ENCODE measurements at regions not wholly inside any gene's neighbourhood (a gene's known extent, or its start where the extent isn't known, plus 50 kb on each side); places are given as distances from the start of the nearest gene placed in this dataset.

DNA sequence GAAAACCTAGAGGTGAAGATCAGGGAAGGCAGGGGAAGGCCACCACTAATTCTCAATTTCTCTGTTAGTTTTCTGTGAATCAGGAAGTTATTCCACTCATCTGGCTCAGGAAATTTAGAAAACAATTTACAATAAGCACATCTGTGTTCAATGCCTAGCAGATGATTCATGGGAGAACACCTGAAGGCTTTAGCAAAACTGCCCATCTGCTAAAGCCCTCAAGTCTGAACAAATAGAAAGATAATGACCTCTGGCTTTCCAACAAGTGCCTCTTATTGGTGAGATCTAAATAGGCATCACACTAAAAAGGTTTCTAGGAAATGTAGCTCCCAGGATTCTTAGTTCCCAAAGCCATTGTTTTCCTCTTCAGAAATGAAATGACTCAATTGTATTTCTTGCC, 122.1 kb upstream of the GNPDA2 start:
- intact Hi-C loops (cut with micrococcal nuclease; ENCODE audit: unreplicated experiment) (no loop called here), in situ Hi-C loops (cut with MboI) (no loop called here)
- Histone ChIP-seq H3K4me1 (ENCODE audit: control insufficient read depth, insufficient read depth, low read length) (no peaks in the 10 kb centered on the region), H3K36me3 (ENCODE audit: control insufficient read depth in 2 of 2, insufficient read depth in 2 of 2, low read length in 1 of 2) (no peaks in the 10 kb centered on the region), H3K4me2 (ENCODE audit: control insufficient read depth, insufficient read depth) (no peak overlapping the region), H3K79me2 (ENCODE audit: control insufficient read depth, insufficient read depth, low read length) (no peaks in the 10 kb centered on the region), H4K20me1 (ENCODE audit: control insufficient read depth, insufficient read depth) (no peaks in the 10 kb centered on the region), H2AFZ (ENCODE audit: control insufficient read depth, low read depth, low read length) (no peak overlapping the region), H3K9me3 (replicated peaks; ENCODE audit: control insufficient read depth, insufficient read depth, low read length) (no peaks in the 10 kb centered on the region), H3K9ac (ENCODE audit: control insufficient read depth, insufficient read depth, low read length) (no peak overlapping the region), H3K4me3 (no peak overlapping the region), H3K27me3 (replicated peaks in 1 of 2; ENCODE audit: control insufficient read depth in 2 of 2, insufficient read depth in 2 of 2, low read length in 1 of 2) (no peaks in the 10 kb centered on the region), H3K27ac (ENCODE audit: control insufficient read depth, insufficient read depth) (no peak overlapping the region)
- ChIA-PET RAD21 (ENCODE audit: unreplicated experiment) (no interaction called here), POLR2A (no interaction called here), SMC1A (ENCODE audit: uncharacterized antibody, unreplicated experiment) (no interaction called here), CTCF (no interaction called here)
- ATAC-seq (no peak), FAIRE-seq (no peak), DNase-seq (ENCODE audit: low read depth, low spot score) (no peak)
- TF ChIP-seq, protein P1, sequence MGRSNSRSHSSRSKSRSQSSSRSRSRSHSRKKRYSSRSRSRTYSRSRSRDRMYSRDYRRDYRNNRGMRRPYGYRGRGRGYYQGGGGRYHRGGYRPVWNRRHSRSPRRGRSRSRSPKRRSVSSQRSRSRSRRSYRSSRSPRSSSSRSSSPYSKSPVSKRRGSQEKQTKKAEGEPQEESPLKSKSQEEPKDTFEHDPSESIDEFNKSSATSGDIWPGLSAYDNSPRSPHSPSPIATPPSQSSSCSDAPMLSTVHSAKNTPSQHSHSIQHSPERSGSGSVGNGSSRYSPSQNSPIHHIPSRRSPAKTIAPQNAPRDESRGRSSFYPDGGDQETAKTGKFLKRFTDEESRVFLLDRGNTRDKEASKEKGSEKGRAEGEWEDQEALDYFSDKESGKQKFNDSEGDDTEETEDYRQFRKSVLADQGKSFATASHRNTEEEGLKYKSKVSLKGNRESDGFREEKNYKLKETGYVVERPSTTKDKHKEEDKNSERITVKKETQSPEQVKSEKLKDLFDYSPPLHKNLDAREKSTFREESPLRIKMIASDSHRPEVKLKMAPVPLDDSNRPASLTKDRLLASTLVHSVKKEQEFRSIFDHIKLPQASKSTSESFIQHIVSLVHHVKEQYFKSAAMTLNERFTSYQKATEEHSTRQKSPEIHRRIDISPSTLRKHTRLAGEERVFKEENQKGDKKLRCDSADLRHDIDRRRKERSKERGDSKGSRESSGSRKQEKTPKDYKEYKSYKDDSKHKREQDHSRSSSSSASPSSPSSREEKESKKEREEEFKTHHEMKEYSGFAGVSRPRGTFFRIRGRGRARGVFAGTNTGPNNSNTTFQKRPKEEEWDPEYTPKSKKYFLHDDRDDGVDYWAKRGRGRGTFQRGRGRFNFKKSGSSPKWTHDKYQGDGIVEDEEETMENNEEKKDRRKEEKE (IDR thresholded peaks at IDR 0.05): no peak
- no peak for TF ChIP-seq NFYB (IDR thresholded peaks at IDR 0.05; ENCODE audit: insufficient read depth, low read depth, low read length)
- TF ChIP-seq EGR1 (IDR thresholded peaks at IDR 0.05; ENCODE audit: borderline replicate concordance in 1 of 2, low read depth in 2 of 2, low read length in 2 of 2): no peak
- no TSS peak for BruUV-seq (replicated peaks)

DNA sequence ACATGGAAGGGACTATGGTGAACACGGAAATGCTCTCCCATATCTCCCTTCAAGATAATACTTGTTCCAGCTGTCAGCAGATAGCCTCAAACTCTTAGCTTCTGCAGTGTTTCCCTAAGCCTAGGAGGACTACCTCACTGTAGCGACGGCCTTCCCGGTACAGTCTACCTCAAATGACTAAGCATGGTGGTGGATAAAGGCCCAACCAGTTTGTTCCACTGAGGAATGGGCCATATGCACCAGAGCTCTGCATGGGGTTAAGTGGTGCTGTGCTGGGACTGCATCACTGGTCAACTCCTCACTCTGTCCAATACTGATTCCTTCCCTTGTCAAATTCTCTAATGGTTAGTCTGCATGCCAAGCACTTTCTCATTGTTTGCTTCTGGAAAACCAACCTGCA, 119.6 kb upstream of the GNPDA2 start:
- no peak for DNase-seq (ENCODE audit: low read depth, low spot score)
- intact Hi-C loops (cut with micrococcal nuclease; ENCODE audit: unreplicated experiment): no loop called here
- in situ Hi-C loops (cut with MboI): no loop called here
- BruUV-seq (replicated peaks): no TSS peak
- H4K20me1 ChIP-seq (ENCODE audit: control insufficient read depth, insufficient read depth): no peaks in the 10 kb centered on the region
- H3K27ac ChIP-seq (ENCODE audit: control insufficient read depth, insufficient read depth): no peak overlapping the region
- ATAC-seq: no peak
- SMC1A ChIA-PET (ENCODE audit: uncharacterized antibody, unreplicated experiment): no interaction called here
- no peak overlapping the region for H3K4me3 ChIP-seq
- no peaks in the 10 kb centered on the region for H3K4me1 ChIP-seq (ENCODE audit: control insufficient read depth, insufficient read depth, low read length)
- no peak for FAIRE-seq
- H3K9ac ChIP-seq (ENCODE audit: control insufficient read depth, insufficient read depth, low read length): no peak overlapping the region
- CTCF ChIA-PET: no interaction called here
- H3K27me3 ChIP-seq (replicated peaks in 1 of 2; ENCODE audit: control insufficient read depth in 2 of 2, insufficient read depth in 2 of 2, low read length in 1 of 2): no peaks in the 10 kb centered on the region
- RAD21 ChIA-PET (ENCODE audit: unreplicated experiment): no interaction called here
- no peaks in the 10 kb centered on the region for H3K9me3 ChIP-seq (replicated peaks; ENCODE audit: control insufficient read depth, insufficient read depth, low read length)
- no peak overlapping the region for H2AFZ ChIP-seq (ENCODE audit: control insufficient read depth, low read depth, low read length)
- POLR2A ChIA-PET: no interaction called here
- H3K36me3 ChIP-seq (ENCODE audit: control insufficient read depth in 2 of 2, insufficient read depth in 2 of 2, low read length in 1 of 2): no peaks in the 10 kb centered on the region
- WGBS (ENCODE audit: insufficient coverage, insufficient replicate concordance, low lambda C conversion rate, missing lambda C conversion rate): 68% methylated on average over 4 of the region's 4 CpGs
- H3K4me2 ChIP-seq (ENCODE audit: control insufficient read depth, insufficient read depth): no peak overlapping the region
- H3K79me2 ChIP-seq (ENCODE audit: control insufficient read depth, insufficient read depth, low read length): no peaks in the 10 kb centered on the region
- TF ChIP-seq YBX1 (IDR thresholded peaks at IDR 0.05) (no peak), EED (IDR thresholded peaks at IDR 0.05; ENCODE audit: low read depth) (no peak), SMAD5 (IDR thresholded peaks at IDR 0.05; ENCODE audit: low read depth) (no peak), CREM (IDR thresholded peaks at IDR 0.05; ENCODE audit: low read depth) (no peak), CEBPB (IDR thresholded peaks at IDR 0.05; ENCODE audit: borderline replicate concordance in 1 of 2, low read depth in 2 of 2, low read length in 2 of 2) (no peak), CHD1 (IDR thresholded peaks at IDR 0.05; ENCODE audit: low read depth, low read length) (no peak), IKZF2 (IDR thresholded peaks at IDR 0.05) (no peak), MTA3 (IDR thresholded peaks at IDR 0.05; ENCODE audit: borderline replicate concordance, low read length) (no peak), JUNB (IDR thresholded peaks at IDR 0.05) (no peak), CBX5 (IDR thresholded peaks at IDR 0.05; ENCODE audit: low read depth) (no peak), CHD4 (IDR thresholded peaks at IDR 0.05) (no peak), CBFB (IDR thresholded peaks at IDR 0.05; ENCODE audit: low read depth) (no peak), NFYB (IDR thresholded peaks at IDR 0.05; ENCODE audit: insufficient read depth, low read depth, low read length) (no peak)
- TF ChIP-seq, protein P2, sequence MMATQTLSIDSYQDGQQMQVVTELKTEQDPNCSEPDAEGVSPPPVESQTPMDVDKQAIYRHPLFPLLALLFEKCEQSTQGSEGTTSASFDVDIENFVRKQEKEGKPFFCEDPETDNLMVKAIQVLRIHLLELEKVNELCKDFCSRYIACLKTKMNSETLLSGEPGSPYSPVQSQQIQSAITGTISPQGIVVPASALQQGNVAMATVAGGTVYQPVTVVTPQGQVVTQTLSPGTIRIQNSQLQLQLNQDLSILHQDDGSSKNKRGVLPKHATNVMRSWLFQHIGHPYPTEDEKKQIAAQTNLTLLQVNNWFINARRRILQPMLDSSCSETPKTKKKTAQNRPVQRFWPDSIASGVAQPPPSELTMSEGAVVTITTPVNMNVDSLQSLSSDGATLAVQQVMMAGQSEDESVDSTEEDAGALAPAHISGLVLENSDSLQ (IDR thresholded peaks at IDR 0.05): no peak

Data from GM12878 (cell line).